Nephron (organoid): ENCODE measurements at regions not wholly inside any gene's neighbourhood (a gene's known extent, or its start where the extent isn't known, plus 50 kb on each side); places are given as distances from the start of the nearest gene placed in this dataset.

Experiments
- H3K27ac Mint-ChIP-seq, 3 experiments: 2 replicates each; pipeline ENCODE4 v1.8.0; 2020; ENCODE audit warnings: mixed read lengths in 3 of 3, mild to moderate bottlenecking in 2 of 3, moderate library complexity in 1 of 3
- H3K27me3 Mint-ChIP-seq: 2 replicates; pipeline ENCODE4 v1.8.0; 2021; ENCODE audit warnings: low read depth, mild to moderate bottlenecking, moderate library complexity, mixed read lengths
- H3K36me3 Mint-ChIP-seq: 2 replicates; pipeline ENCODE4 v1.8.0; 2020; ENCODE audit warnings: low read depth, mixed read lengths
- H3K4me1 Mint-ChIP-seq: 2 replicates; pipeline ENCODE4 v1.8.0; 2020; ENCODE audit warnings: mixed read lengths
- H3K4me3 Mint-ChIP-seq, 3 experiments: 2 replicates each; pipeline ENCODE4 v1.8.0; 2020; ENCODE audit warnings: mild to moderate bottlenecking in 3 of 3, mixed read lengths in 3 of 3, moderate library complexity in 2 of 3
- H3K9me3 Mint-ChIP-seq: 2 replicates; pipeline ENCODE4 v1.8.0; 2020; ENCODE audit warnings: mixed read lengths
- CTCF ChIP-seq, 3 experiments: fragments of 200-600 bp; sonication (generic); IDR thresholded peaks; one replicate each; pipeline ENCODE4 v1.5.0; 2021; ENCODE audit warnings: antibody characterized with exemption in 3 of 3; ENCODE audit not compliant: unreplicated experiment in 3 of 3

- H3K4me3 Mint-ChIP-seq, result no peak overlapping the region
- H3K9me3 Mint-ChIP-seq, result peaks cover 2% of the 10 kb centered on the region
- peaks cover 76% of the 10 kb centered on the region for H3K27me3 Mint-ChIP-seq
- no peak for TF ChIP-seq CTCF (IDR thresholded peaks at IDR 0.05; ENCODE audit: unreplicated experiment in 3 of 3)
- no peaks in the 10 kb centered on the region for H3K36me3 Mint-ChIP-seq
- H3K27ac Mint-ChIP-seq, result peak overlapping the region in 1 of 3 experiments; percentile 6
- H3K4me1 Mint-ChIP-seq, result peaks cover 42% of the 10 kb centered on the region
These were observed 269.2 kb downstream of the CDC5L start for GRCh38 chr6:44656691-44657090.

GRCh38 chr6:44657206-44657819 is 269.8 kb downstream of the CDC5L start:
- H3K27me3 Mint-ChIP-seq, result peaks cover 70% of the 10 kb centered on the region
- H3K4me3 Mint-ChIP-seq, result no peak overlapping the region
- H3K36me3 Mint-ChIP-seq, result no peaks in the 10 kb centered on the region
- H3K4me1 Mint-ChIP-seq, result peaks cover 43% of the 10 kb centered on the region
- H3K9me3 Mint-ChIP-seq, result peaks cover 2% of the 10 kb centered on the region
- no peak for TF ChIP-seq CTCF (IDR thresholded peaks at IDR 0.05; ENCODE audit: unreplicated experiment in 3 of 3)
- peak overlapping the region; percentile 6 to 75 (median 17) for H3K27ac Mint-ChIP-seq

- Mint-ChIP-seq H3K9me3 (peaks cover 2% of the 10 kb centered on the region), H3K36me3 (no peaks in the 10 kb centered on the region), H3K4me1 (peaks cover 46% of the 10 kb centered on the region), H3K27me3 (peaks cover 67% of the 10 kb centered on the region), H3K27ac (no peak overlapping the region), H3K4me3 (no peak overlapping the region)
- no peak for TF ChIP-seq CTCF (IDR thresholded peaks at IDR 0.05; ENCODE audit: unreplicated experiment in 3 of 3)
These were observed 271.1 kb downstream of the CDC5L start for GRCh38 chr6:44658571-44658970.

- peaks cover 68% of the 10 kb centered on the region for H3K27me3 Mint-ChIP-seq
- no peak for TF ChIP-seq CTCF (IDR thresholded peaks at IDR 0.05; ENCODE audit: unreplicated experiment in 3 of 3)
- H3K4me1 Mint-ChIP-seq, result peaks cover 52% of the 10 kb centered on the region
- H3K4me3 Mint-ChIP-seq, result no peak overlapping the region
- no peaks in the 10 kb centered on the region for H3K36me3 Mint-ChIP-seq
- H3K9me3 Mint-ChIP-seq, result peaks cover 2% of the 10 kb centered on the region
- no peak overlapping the region for H3K27ac Mint-ChIP-seq
These were observed 272.2 kb downstream of the CDC5L start for GRCh38 chr6:44659726-44660125.

- TF ChIP-seq CTCF (IDR thresholded peaks at IDR 0.05; ENCODE audit: unreplicated experiment in 3 of 3), result no peak
- Mint-ChIP-seq H3K27me3 (peaks cover 71% of the 10 kb centered on the region), H3K4me3 (no peak overlapping the region), H3K4me1 (peaks cover 55% of the 10 kb centered on the region), H3K9me3 (peaks cover 2% of the 10 kb centered on the region), H3K36me3 (no peaks in the 10 kb centered on the region), H3K27ac (peak overlapping the region in 1 of 3 experiments; percentile 15)
These were observed 273.2 kb downstream of the CDC5L start for GRCh38 chr6:44660561-44661220.
